Choroid plexus epithelial cell (primary cell): ENCODE measurements at regions not wholly inside any gene's neighbourhood (a gene's known extent, or its start where the extent isn't known, plus 50 kb on each side); places are given as distances from the start of the nearest gene placed in this dataset.

Experiments
- DNase-seq: peaks from one replicate; pipeline ENCODE4 v3.0.0-alpha.2; 2010; ENCODE audit warnings: low read depth
- H3K4me3 ChIP-seq: 2 replicates; pipeline ENCODE4 v1.5.1; 2011; ENCODE audit warnings: low read depth, mild to moderate bottlenecking, control low read depth, low read length, moderate library complexity
- TF ChIP-seq, protein P1 (sequence below): conservative IDR thresholded peaks from 2 replicates; pipeline ENCODE4 v1.5.1; 2011; ENCODE audit warnings: low read depth, mild to moderate bottlenecking, control low read depth, inconsistent platforms, low read length, moderate library complexity

GRCh38 chr7:148472406-148472805, 118.2 kb upstream of the C7orf33 start:
- DNase-seq = no peak
- TF ChIP-seq, protein P1, sequence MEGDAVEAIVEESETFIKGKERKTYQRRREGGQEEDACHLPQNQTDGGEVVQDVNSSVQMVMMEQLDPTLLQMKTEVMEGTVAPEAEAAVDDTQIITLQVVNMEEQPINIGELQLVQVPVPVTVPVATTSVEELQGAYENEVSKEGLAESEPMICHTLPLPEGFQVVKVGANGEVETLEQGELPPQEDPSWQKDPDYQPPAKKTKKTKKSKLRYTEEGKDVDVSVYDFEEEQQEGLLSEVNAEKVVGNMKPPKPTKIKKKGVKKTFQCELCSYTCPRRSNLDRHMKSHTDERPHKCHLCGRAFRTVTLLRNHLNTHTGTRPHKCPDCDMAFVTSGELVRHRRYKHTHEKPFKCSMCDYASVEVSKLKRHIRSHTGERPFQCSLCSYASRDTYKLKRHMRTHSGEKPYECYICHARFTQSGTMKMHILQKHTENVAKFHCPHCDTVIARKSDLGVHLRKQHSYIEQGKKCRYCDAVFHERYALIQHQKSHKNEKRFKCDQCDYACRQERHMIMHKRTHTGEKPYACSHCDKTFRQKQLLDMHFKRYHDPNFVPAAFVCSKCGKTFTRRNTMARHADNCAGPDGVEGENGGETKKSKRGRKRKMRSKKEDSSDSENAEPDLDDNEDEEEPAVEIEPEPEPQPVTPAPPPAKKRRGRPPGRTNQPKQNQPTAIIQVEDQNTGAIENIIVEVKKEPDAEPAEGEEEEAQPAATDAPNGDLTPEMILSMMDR = no peak
- H3K4me3 ChIP-seq = no peak overlapping the region

GRCh38 chr7:148473703-148474480, 116.7 kb upstream of the C7orf33 start:
- no peak overlapping the region for H3K4me3 ChIP-seq
- TF ChIP-seq, protein P1 = no peak
- DNase-seq = no peak

GRCh38 chr7:148474481-148475025, 116.0 kb upstream of the C7orf33 start:
- no peak overlapping the region for H3K4me3 ChIP-seq
- TF ChIP-seq, protein P1 = no peak
- no peak for DNase-seq

DNA sequence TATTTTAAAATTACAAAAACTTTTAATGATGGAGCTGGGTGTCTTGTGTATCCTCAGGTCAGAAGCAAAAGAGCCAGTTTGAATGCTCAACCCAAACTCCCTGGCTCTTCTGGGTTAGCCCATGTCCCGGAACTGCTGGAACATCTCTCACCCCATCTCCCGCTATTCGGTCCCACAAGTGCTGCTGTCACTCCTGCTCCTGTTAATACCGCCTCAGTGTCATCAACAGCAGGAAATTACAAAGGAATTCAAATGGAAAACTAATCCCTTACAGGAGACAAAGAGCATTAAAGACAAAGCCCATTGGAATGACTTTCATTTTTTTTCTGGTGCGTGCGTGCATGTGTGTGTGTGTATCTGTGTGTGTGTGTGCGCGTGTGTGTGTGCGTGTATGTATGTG, 112.0 kb upstream of the C7orf33 start:
- no peak overlapping the region for H3K4me3 ChIP-seq
- TF ChIP-seq, protein P1 = no peak
- no peak for DNase-seq

DNA sequence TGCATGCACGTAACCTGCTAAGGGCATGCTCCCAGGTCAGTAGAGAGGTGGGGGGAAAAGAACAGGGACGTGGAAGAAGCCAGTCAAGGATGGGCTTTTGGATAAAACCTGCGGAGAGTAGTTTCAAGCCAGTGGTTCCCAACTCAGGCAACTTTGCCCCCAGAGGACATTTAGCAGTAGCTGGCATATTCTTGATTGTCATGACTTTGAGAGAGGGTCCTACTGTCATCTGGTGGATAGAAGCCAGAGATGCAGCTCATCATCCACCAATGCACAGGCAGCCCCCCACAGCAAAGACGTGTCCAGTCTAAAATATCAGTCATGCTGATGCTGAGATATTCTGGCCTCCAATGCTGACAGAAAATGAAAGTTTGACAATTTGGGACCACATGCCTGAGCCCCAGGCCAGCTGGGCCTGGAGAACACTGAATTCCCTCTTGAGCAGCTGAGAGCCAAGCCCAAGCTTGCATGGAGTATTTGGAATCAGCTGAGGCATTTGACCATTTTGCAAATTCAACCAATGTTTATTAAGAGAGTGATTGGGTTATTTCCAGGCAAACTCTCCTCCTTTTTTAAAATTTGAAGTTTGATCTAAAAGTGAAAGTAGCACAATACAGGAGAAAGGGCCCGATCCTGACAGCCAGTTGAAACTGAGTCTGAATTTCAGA, 110.0 kb upstream of the C7orf33 start:
- TF ChIP-seq, protein P1 = no peak
- DNase-seq = no peak
- no peak overlapping the region for H3K4me3 ChIP-seq

DNA sequence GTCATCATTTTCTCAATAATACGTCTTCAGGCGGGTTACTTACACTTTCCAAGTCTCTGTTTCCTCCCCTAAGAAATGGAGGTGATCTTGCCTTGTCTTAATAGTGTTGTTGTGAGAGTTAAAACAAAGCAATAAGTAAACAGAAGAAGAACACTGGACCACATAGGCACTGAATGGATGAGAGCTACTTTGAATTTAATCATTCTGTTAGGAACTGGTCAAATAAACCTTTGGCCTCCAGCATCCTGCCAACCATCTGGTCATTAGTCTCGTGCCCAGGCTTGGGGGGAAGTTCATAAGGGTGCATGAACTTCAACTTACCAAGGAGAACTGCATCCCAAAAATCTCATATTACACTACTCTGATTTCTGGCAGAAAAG, 109.4 kb upstream of the C7orf33 start:
- H3K4me3 ChIP-seq = no peak overlapping the region
- no peak for DNase-seq
- TF ChIP-seq, protein P1 = no peak
